ENCODE measurements at regions not wholly inside any gene's neighbourhood (a gene's known extent, or its start where the extent isn't known, plus 50 kb on each side); places are given as distances from the start of the nearest gene placed in this dataset.

- no peak for DNase-seq
Observed at GRCh38 chr1:95935719-95936118, 701.7 kb downstream of the RWDD3 start.

DNA sequence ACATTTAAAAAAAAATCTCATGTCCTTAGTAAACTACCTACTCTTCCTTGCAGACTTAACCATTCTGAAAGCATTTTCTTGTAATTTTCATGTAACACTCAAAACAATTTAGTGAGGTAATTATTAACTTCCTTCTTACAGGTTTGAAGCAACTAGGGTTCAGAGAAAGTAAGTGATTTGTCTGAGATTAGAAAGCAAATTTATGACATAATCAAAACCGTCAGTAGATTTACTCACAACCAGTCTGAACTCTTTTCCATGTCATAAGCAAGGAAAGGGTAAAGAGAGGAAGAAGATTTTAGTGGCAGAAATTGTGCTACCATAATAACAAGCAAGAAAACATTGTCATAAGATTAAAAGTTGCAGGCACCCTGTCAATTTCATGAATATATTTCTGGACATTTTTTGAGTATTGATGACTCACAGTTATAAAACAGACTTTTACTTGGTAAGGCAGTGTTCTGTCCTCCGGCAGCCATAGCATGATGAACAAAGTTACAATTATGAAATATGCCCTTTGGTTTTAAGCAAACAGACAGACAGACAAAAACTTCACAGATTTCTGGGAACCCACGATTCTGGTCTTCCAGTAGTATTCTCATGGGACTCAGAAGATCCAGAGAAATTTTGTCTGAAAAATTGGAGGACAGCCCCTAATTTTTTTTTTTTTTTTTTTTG lies 707.2 kb downstream of the RWDD3 start:
- DNase-seq = no peak

- no peak for DNase-seq
Observed at GRCh38 chr1:95948023-95948422, 714.0 kb downstream of the RWDD3 start.

DNA sequence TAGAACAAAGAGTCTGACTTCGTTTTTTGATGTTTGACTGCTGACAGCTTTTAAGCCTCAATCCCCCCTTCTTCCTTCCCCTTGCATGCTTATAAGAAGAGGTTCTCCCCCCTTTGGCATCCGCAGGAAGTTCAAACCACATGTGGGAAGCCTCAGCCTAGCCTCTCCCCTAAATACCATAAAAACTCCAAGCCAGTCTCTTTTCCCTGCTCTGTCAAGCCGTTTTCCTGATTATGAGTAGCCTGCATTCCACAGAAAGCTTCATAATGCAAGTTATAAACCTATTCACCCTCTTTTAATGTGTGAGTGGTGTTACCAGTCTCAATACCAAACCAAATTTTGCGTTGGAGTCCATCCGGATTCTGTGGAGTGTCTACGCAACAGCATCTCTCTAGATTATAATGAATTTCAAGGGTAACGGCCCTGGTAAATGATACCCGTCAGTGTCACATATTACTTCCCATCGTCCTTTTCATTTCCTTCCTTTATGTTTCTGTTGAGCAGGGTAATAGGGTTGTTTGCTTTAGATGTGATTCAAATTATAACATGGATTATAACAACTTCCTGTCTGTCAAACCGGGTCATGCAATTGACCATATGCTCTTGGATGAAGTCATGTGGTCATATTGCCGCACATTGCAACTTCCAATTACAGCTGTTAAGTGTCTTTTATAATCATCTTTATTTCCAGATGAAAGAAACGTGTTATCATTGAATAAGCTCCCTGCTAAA lies 717.5 kb downstream of the RWDD3 start:
- DNase-seq = no peak

- no peak for DNase-seq
Observed at GRCh38 chr1:95953015-95953414, 719.0 kb downstream of the RWDD3 start.

- no peak for DNase-seq
Observed at GRCh38 chr1:95954585-95954984, 720.6 kb downstream of the RWDD3 start.

GRCh38 chr1:95956215-95956614 lies 722.2 kb downstream of the RWDD3 start:
- no peak for DNase-seq

- no peak for DNase-seq
Observed at GRCh38 chr1:95957748-95958147, 723.7 kb downstream of the RWDD3 start.

- no peak for DNase-seq
Observed at GRCh38 chr1:95966866-95967265, 732.9 kb downstream of the RWDD3 start.

DNA sequence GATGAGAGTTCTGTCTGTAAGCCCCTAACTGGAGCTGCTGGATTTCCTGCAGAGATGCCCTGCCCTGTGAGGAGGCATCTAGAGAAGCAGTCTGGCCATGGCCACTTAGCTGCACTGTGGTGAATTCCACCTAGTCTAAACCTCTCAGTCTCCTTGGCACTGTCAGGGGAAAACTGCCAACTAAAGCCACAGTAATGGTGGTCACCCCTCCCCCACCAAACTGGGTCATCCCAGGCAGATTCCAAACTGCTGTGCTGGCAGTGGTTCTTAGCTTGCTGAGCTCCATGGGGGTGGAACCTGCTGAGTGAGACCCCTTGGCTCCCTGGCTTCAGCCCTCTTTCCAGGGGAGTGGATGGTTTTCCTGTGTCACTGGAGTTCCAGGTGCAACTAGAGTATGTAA lies 740.6 kb downstream of the RWDD3 start:
- DNase-seq = no peak

DNA sequence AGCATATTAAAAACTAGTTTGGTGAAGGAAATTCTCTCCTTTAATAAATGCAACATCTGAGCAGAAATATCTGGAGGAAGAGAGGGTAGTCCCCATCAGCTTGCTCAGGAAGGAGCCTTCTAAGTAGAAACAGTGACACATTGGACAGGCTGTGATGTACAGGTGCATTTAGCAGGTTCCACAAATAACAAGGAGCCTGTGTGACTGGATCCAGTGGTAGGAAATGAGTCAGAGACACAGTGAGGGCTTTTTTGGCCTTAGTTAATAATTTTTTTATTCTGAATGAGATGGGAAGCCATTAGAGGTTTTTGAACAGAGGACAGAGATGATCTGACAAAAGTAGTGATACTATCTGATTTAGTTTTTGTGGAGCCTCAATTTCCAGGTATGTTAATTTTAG lies 738.9 kb upstream of the PTBP2 start:
- DNase-seq = no peak

- DNase-seq = no peak
Observed at GRCh38 chr1:95983831-95984230, 737.8 kb upstream of the PTBP2 start.

GRCh38 chr1:95984798-95985374 lies 736.7 kb upstream of the PTBP2 start:
- DNase-seq = no peak

DNA sequence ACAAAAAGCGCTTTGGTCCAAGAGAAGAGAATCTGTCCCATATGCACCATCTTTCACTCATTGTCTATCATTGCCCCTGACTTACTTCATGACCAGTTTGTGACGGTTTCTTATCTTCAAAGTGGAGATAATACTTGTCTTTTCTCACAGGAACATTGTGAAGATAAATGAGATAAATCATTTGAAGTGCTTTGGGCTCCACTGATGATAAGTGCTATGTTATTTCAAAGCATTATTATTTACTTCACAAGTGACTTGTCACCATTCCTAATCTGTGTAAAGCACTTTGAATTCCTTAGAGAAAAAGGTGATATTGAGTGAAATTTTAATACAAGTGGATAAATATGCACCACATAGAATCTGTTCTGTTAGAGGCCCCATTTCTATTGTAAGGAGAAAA lies 731.6 kb upstream of the PTBP2 start:
- no peak for DNase-seq

GRCh38 chr1:95991787-95992520 lies 729.6 kb upstream of the PTBP2 start:
- no peak for DNase-seq

DNA sequence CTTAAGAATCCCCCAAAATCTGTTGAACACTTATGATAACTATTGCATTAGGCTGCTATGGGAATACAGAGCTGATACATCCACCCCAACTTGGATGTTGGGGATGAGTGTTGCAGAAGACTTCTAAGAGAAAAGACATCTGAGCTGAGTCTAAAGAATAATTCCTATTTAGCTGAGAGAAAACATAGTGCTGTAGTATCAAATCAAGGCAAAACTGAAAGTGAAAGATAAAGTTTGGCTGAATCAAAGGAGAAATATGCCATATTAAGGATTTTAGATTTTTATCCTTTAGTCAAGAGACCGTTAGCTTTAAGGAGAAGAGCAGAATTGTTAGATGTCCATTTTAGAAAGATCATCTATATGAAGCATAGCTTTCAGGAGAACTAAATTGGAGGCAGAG lies 726.9 kb upstream of the PTBP2 start:
- no peak for DNase-seq

DNA sequence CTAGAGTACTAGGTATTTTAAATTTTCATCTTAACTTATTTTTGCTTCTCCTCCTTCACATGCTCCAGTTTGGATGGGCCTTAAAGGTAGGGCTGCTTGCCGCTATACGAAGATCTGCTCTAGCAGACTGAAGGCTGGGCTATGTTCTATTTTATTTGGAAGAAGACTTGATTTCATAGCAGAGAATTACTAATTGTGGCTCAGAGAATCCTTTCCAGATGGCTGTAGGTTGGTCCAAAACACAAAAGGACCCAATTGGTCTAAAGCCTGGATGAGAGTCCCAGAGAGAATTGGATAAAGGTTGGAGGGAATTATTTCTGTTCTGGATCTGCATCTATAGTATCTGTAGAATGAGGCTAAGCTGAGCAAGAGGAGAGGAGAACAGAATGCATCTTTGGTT lies 719.4 kb upstream of the PTBP2 start:
- no peak for DNase-seq

DNA sequence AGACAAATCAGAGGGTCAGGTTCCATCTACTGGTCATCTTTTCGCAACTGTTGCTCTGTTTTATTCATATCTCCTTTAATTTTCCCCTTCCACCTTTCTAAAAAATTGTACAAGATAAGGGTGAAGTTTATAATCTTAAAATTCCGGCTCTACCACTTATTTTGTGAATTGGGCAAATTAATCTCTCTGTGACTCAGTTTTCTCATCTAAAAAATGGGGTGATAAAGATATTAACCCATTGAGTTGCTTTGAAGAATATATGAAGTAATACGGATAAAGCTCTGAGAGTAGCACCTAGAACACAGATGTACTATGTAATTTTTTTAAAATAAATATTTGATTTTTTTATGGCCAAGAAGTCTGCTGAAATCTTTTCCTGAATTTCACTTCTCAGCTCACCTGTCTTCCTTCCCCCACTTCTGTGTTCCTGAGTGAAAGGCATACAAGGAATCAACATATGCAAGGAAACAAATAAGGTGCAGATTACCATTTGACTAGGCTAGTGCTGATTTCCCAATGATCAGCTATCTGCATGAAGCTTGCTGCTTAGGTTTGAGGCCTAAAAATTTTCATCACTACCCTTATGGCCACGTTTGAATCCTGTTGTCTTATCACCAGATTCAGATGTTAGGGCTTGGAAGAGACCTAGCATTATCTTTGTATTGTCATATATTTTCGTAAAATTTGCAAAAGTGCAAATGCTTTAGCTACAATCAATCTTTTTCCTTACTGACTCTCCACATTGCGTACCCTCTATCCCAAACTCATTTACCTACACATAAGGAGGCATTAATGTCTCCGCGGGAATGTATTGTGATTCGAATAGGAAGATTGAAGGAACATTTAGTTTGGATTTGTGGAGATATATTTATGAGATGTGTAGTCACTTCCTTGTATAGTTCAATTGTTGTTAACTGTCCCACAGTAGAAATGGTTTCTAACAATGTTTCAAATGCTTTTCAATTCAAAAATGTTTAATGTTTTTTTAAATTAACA lies 718.3 kb upstream of the PTBP2 start:
- no peak for DNase-seq

GRCh38 chr1:96009831-96010434 lies 711.7 kb upstream of the PTBP2 start:
- no peak for DNase-seq

DNA sequence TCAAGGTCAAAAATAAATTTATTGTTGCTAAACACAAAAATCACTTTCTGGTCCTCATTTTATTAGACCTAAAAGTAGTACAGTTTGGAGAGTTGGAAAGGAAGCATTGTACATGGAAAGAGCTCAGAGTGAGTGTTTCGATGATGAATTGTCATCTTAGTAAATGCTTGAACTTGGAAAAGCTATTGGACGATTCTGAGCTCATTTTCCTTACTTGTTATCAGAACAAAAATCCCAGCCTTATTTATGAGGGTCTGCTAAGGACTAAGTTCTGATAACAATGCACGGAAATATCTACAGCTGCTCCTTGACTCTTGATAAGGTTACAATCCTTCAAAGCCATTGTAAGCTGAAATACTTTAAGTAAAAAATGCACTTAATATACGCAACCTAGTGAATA lies 710.0 kb upstream of the PTBP2 start:
- DNase-seq = no peak

- no peak for DNase-seq
Observed at GRCh38 chr1:96016219-96016618, 705.4 kb upstream of the PTBP2 start.

- no peak for DNase-seq
Observed at GRCh38 chr1:96020378-96020777, 701.2 kb upstream of the PTBP2 start.

All from CD4-positive, alpha-beta T cell treated with Interleukin-10 for 1 hour (primary cell).